Neural cell (in vitro differentiated cells): ENCODE measurements at regions not wholly inside any gene's neighbourhood (a gene's known extent, or its start where the extent isn't known, plus 50 kb on each side); places are given as distances from the start of the nearest gene placed in this dataset.
"Not testable (repeated sequence)": the region's sequence is repeated elsewhere in the genome, so short reads cannot be mapped to it uniquely, and the experiment has no call there.

Experiments
- H2AFZ ChIP-seq: fragments of 200-600, 300-800 bp; sonication (generic), shearing (Covaris generic); 2 replicates; pipeline ENCODE4 v1.6.0; 2014; ENCODE audit warnings: low read depth, mild to moderate bottlenecking, antibody characterized with exemption, low read length, moderate library complexity
- H3F3A ChIP-seq: fragments of 200-600 bp; shearing (Covaris generic); 2 replicates; pipeline ENCODE4 v1.6.1; 2016; ENCODE audit warnings: mild to moderate bottlenecking, moderate library complexity, mixed read lengths, antibody characterized with exemption, low read length; ENCODE audit not compliant: insufficient read depth, poor library complexity, severe bottlenecking
- H3K27ac ChIP-seq: fragments of 200-600, 300-800 bp; sonication (generic), shearing (Covaris generic); 2 replicates; pipeline ENCODE4 v1.5.1; 2014; ENCODE audit warnings: mild to moderate bottlenecking, low read length, moderate library complexity
- H3K27me3 ChIP-seq: fragments of 300-800, 200-600 bp; sonication (generic), shearing (Covaris generic); 2 replicates; pipeline ENCODE4 v1.6.0; 2014; ENCODE audit warnings: mild to moderate bottlenecking, low read depth, low read length, moderate library complexity; ENCODE audit not compliant: insufficient read depth
- H3K36me3 ChIP-seq: fragments of 300-800, 200-600 bp; sonication (generic), shearing (Covaris generic); 2 replicates; pipeline ENCODE4 v1.5.1; 2014; ENCODE audit warnings: mild to moderate bottlenecking, antibody characterized with exemption, low read length, moderate library complexity; ENCODE audit not compliant: insufficient read depth
- H3K4me2 ChIP-seq: fragments of 300-800, 200-600 bp; sonication (generic), shearing (Covaris generic); 2 replicates; pipeline ENCODE4 v1.6.0; 2014; ENCODE audit warnings: mild to moderate bottlenecking, low read length
- H3K4me3 ChIP-seq: fragments of 300-800, 200-600 bp; sonication (generic), shearing (Covaris generic); 2 replicates; pipeline ENCODE4 v1.5.1; 2014; ENCODE audit warnings: mild to moderate bottlenecking, low read length, moderate library complexity
- H3K79me2 ChIP-seq: fragments of 200-600 bp; shearing (Covaris generic); replicated peaks from 2 replicates; pipeline ENCODE4 v1.6.0; 2014; ENCODE audit warnings: mild to moderate bottlenecking, low read length, moderate library complexity; ENCODE audit not compliant: insufficient read depth
- H3K9ac ChIP-seq: fragments of 300-800, 200-600 bp; sonication (generic), shearing (Covaris generic); 2 replicates; pipeline ENCODE4 v1.6.1; 2016; ENCODE audit warnings: mild to moderate bottlenecking, low read length, mixed read lengths
- H3K9me2 ChIP-seq: fragments of 200-600 bp; shearing (Covaris generic); 2 replicates; pipeline ENCODE4 v1.6.1; 2016; ENCODE audit warnings: mild to moderate bottlenecking, low read length, mixed read lengths; ENCODE audit not compliant: insufficient read depth
- H3K9me3 ChIP-seq: fragments of 200-600, 300-800 bp; sonication (generic), shearing (Covaris generic); 2 replicates; pipeline ENCODE4 v1.6.1; 2016; ENCODE audit warnings: mild to moderate bottlenecking, mixed run types, low read length, moderate library complexity, mixed read lengths
- H4K20me1 ChIP-seq: fragments of 200-600 bp; shearing (Covaris generic); 2 replicates; pipeline ENCODE4 v1.6.1; 2016; ENCODE audit warnings: mild to moderate bottlenecking, mixed run types; ENCODE audit not compliant: insufficient read depth
- EP300 ChIP-seq: fragments of 450-650 bp; conservative IDR thresholded peaks from 2 replicates; pipeline ENCODE4 v1.6.1; 2014; ENCODE audit warnings: antibody characterized with exemption, mild to moderate bottlenecking, moderate library complexity; ENCODE audit not compliant: poor library complexity, severe bottlenecking
- EZH2 ChIP-seq: fragments of 200-600, 300-800 bp; shearing (Covaris generic), sonication (generic); IDR thresholded peaks from 2 replicates; pipeline ENCODE4 v1.6.1; 2014; ENCODE audit warnings: antibody characterized with exemption, low read length, borderline replicate concordance, mild to moderate bottlenecking; ENCODE audit not compliant: insufficient read depth, poor library complexity, severe bottlenecking
- MXI1 ChIP-seq: fragments of 450-650 bp; conservative IDR thresholded peaks from 2 replicates; pipeline ENCODE4 v1.6.1; 2014; ENCODE audit warnings: antibody characterized with exemption, mild to moderate bottlenecking; ENCODE audit not compliant: poor library complexity, severe bottlenecking
- POLR2AphosphoS5 ChIP-seq: IDR thresholded peaks from 2 replicates; pipeline ENCODE4 v1.6.1; 2012
- RAD21 ChIP-seq: fragments of 450-650 bp; conservative IDR thresholded peaks from 2 replicates; pipeline ENCODE4 v1.6.1; 2014; ENCODE audit warnings: antibody characterized with exemption, mild to moderate bottlenecking, moderate library complexity
- SMC3 ChIP-seq: fragments of 450-650 bp; conservative IDR thresholded peaks from 2 replicates; pipeline ENCODE4 v1.6.1; 2014; ENCODE audit warnings: antibody characterized with exemption, mild to moderate bottlenecking, moderate library complexity; ENCODE audit not compliant: poor library complexity
- TAF1 ChIP-seq: IDR thresholded peaks from 2 replicates; pipeline ENCODE4 v1.6.1; 2012; ENCODE audit warnings: low read depth
- TF ChIP-seq, protein P1 (sequence below): fragments of 450-650 bp; IDR thresholded peaks from 2 replicates; pipeline ENCODE4 v1.5.1; 2014; ENCODE audit warnings: antibody characterized with exemption, mild to moderate bottlenecking, moderate library complexity; ENCODE audit not compliant: poor library complexity, severe bottlenecking
- TF ChIP-seq, protein P2 (sequence below): IDR thresholded peaks from 2 replicates; pipeline ENCODE4 v1.6.1; 2012; ENCODE audit warnings: borderline replicate concordance

DNA sequence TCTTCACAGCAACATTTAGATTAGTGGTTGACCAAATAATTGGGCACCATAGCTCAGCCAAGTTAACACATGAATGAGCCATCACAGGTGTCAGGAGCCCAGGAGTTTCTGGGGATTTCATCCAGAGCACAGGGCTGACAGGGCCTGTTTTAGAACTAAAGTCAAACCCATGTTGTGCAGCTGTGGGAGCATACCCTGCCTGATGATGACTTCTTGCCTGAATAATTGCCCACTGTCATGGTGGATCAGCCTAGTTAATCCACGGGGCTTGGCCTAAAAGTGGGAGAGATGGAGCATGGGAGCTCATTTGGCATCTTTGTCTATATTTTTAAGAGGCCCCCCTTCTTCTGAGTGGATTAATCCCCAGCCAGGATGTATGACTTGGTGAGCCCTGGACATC, 105.6 kb upstream of the GDNF start:
- Histone ChIP-seq H3K27me3 (no peaks in the 10 kb centered on the region), H3K27ac (no peak overlapping the region), H3K9me2 (no peaks in the 10 kb centered on the region), H2AFZ (no peak overlapping the region), H3K79me2 (no peaks in the 10 kb centered on the region), H3F3A (no peaks in the 10 kb centered on the region), H3K36me3 (no peaks in the 10 kb centered on the region), H3K9me3 (no peaks in the 10 kb centered on the region), H3K9ac (no peak overlapping the region), H4K20me1 (no peaks in the 10 kb centered on the region), H3K4me2 (no peak overlapping the region), H3K4me3 (no peak overlapping the region)
- TF ChIP-seq EZH2 = no peak
- no peak for TF ChIP-seq SMC3
- TF ChIP-seq, protein P1, sequence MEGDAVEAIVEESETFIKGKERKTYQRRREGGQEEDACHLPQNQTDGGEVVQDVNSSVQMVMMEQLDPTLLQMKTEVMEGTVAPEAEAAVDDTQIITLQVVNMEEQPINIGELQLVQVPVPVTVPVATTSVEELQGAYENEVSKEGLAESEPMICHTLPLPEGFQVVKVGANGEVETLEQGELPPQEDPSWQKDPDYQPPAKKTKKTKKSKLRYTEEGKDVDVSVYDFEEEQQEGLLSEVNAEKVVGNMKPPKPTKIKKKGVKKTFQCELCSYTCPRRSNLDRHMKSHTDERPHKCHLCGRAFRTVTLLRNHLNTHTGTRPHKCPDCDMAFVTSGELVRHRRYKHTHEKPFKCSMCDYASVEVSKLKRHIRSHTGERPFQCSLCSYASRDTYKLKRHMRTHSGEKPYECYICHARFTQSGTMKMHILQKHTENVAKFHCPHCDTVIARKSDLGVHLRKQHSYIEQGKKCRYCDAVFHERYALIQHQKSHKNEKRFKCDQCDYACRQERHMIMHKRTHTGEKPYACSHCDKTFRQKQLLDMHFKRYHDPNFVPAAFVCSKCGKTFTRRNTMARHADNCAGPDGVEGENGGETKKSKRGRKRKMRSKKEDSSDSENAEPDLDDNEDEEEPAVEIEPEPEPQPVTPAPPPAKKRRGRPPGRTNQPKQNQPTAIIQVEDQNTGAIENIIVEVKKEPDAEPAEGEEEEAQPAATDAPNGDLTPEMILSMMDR = no peak
- TF ChIP-seq POLR2AphosphoS5 = no peak

DNA sequence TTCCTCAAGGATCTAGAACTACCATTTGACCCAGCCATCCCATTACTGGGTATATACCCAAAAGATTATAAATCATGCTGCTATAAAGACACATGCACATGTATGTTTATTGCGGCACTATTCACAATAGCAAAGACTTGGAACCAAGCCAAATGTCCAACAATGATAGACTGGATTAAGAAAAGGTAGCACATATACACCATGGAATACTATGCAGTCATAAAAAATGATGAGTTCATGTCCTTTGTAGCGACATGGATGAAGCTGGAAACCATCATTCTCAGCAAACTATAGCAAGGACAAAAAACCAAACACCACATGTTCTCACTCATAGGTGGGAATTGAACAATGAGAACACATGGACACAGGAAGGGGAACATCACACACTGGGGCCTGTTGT, 103.3 kb upstream of the GDNF start:
- H3K9me3 ChIP-seq, H3K4me3 ChIP-seq: not testable (repeated sequence)

DNA sequence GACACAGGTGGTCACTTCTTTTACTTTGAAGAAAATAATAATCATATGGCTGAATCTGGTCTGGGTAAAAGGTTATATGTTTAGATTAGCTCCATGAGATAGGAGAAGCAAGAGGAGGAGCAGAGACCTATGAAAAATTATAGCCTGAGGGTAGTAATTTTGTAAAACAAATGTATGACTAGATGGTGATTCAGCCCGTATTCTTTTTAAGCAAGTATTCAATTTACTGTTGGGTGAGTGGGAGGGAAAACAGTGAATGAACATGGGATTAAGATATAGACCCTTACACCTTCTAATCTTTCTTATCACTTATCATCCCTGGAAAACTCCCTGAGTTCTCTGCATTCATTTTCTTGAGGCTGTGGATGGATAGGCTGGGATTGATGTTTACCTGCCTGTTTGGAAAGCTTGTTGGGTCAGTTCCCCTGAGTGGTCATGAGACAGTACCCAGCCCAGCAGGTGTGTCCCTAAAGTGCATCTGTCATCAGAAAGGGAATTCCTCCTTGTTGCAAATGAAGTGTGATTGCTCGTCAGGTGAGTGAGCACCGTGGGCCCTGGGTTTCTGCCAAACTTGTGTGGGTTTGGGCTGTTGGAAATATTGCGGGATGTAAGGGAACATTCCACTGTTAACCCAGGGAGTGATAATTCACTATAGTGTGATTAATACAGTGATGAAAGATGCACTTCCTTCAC, 101.2 kb upstream of the GDNF start:
- Histone ChIP-seq H3K36me3 (no peaks in the 10 kb centered on the region), H3K27ac (no peak overlapping the region), H3K4me2 (no peak overlapping the region), H3K79me2 (no peaks in the 10 kb centered on the region), H3K9ac (no peak overlapping the region), H3F3A (no peaks in the 10 kb centered on the region), H3K27me3 (no peaks in the 10 kb centered on the region), H2AFZ (no peak overlapping the region), H4K20me1 (no peaks in the 10 kb centered on the region), H3K9me2 (no peaks in the 10 kb centered on the region), H3K4me3 (no peak overlapping the region), H3K9me3 (no peaks in the 10 kb centered on the region)
- no peak for TF ChIP-seq SMC3
- no peak for TF ChIP-seq MXI1
- no peak for TF ChIP-seq EZH2
- TF ChIP-seq EP300 = no peak
- TF ChIP-seq, protein P1 = no peak
- no peak for TF ChIP-seq RAD21
- no peak for TF ChIP-seq TAF1
- TF ChIP-seq POLR2AphosphoS5 = no peak
- TF ChIP-seq, protein P2, sequence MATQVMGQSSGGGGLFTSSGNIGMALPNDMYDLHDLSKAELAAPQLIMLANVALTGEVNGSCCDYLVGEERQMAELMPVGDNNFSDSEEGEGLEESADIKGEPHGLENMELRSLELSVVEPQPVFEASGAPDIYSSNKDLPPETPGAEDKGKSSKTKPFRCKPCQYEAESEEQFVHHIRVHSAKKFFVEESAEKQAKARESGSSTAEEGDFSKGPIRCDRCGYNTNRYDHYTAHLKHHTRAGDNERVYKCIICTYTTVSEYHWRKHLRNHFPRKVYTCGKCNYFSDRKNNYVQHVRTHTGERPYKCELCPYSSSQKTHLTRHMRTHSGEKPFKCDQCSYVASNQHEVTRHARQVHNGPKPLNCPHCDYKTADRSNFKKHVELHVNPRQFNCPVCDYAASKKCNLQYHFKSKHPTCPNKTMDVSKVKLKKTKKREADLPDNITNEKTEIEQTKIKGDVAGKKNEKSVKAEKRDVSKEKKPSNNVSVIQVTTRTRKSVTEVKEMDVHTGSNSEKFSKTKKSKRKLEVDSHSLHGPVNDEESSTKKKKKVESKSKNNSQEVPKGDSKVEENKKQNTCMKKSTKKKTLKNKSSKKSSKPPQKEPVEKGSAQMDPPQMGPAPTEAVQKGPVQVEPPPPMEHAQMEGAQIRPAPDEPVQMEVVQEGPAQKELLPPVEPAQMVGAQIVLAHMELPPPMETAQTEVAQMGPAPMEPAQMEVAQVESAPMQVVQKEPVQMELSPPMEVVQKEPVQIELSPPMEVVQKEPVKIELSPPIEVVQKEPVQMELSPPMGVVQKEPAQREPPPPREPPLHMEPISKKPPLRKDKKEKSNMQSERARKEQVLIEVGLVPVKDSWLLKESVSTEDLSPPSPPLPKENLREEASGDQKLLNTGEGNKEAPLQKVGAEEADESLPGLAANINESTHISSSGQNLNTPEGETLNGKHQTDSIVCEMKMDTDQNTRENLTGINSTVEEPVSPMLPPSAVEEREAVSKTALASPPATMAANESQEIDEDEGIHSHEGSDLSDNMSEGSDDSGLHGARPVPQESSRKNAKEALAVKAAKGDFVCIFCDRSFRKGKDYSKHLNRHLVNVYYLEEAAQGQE = no peak

More for the DNA sequence above, 103.3 kb upstream of the GDNF start:
- H3F3A ChIP-seq, H3K27ac ChIP-seq, H4K20me1 ChIP-seq, H3K9ac ChIP-seq, H3K4me2 ChIP-seq, H3K27me3 ChIP-seq, H3K79me2 ChIP-seq, H3K36me3 ChIP-seq, H2AFZ ChIP-seq, H3K9me2 ChIP-seq: not testable (repeated sequence)
